K562 (cell line): ENCODE measurements at regions not wholly inside any gene's neighbourhood (a gene's known extent, or its start where the extent isn't known, plus 50 kb on each side); places are given as distances from the start of the nearest gene placed in this dataset.

Experiments used
- HCFC1 ChIP-seq: IDR thresholded peaks from 2 replicates; pipeline ENCODE4 v1.6.1; 2012; ENCODE audit warnings: low read depth, low read length, improper control_type of control experiment
- KDM1A ChIP-seq, 2 experiments: fragments of 450-650 bp; IDR thresholded peaks; 2 replicates each; pipeline ENCODE4 v1.6.1; 2016; ENCODE audit warnings: mild to moderate bottlenecking in 2 of 2
- SAFB2 ChIP-seq: fragments of 200-400 bp; formaldehyde crosslinking; IDR thresholded peaks from 2 replicates; pipeline ENCODE4 v1.6.1; 2018; ENCODE audit warnings: borderline replicate concordance, low read length, low read depth, moderate library complexity; ENCODE audit not compliant: severe bottlenecking
- ZNF76 ChIP-seq: fragments of 250-450 bp; sonication (Bioruptor Pico); IDR thresholded peaks from 2 replicates; pipeline ENCODE4 v1.4.0; 2020; ENCODE audit warnings: mild to moderate bottlenecking, moderate library complexity, borderline replicate concordance
- TF ChIP-seq, protein P1 (sequence below): sonication (generic); formaldehyde crosslinking; IDR thresholded peaks from 2 replicates; pipeline ENCODE4 v1.9.0; 2022; ENCODE audit warnings: mild to moderate bottlenecking, missing genetic modification reagents
- TF ChIP-seq, protein P2 (sequence below): sonication (generic); formaldehyde crosslinking; IDR thresholded peaks from 2 replicates; pipeline ENCODE4 v1.8.1; 2023; ENCODE audit warnings: mild to moderate bottlenecking, missing genetic modification reagents
- TF ChIP-seq, protein P3 (sequence below): sonication (generic); formaldehyde crosslinking; IDR thresholded peaks from 2 replicates; pipeline ENCODE4 v1.8.1; 2023; ENCODE audit warnings: missing genetic modification reagents, mild to moderate bottlenecking, borderline replicate concordance

DNA sequence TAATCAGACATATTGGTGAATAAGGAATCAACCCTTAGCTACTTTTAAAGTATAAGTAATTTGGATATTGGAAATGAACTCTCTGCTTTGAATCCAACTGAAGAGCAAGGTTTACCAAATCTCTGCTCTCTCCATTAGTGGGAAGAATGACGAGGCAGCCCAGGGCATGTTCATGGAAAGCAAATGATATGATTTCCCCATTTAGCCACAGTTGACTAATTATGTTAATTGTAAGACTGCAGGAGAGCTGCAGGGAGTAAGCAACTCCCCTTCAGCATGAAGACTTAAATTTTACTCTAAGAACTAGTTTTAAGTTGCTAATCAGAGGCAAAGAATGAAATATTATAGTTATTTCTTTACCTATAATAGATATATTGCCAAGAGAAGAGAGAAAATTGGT lies 194.3 kb upstream of the CD180 start:
- TF ChIP-seq KDM1A (IDR thresholded peaks at IDR 0.05) = no peak
- TF ChIP-seq ZNF76 (CRISPR knock-in tag) = no peak
- TF ChIP-seq, protein P1, sequence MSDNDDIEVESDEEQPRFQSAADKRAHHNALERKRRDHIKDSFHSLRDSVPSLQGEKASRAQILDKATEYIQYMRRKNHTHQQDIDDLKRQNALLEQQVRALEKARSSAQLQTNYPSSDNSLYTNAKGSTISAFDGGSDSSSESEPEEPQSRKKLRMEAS (CRISPR knock-in tag) = no peak
- TF ChIP-seq, protein P2, sequence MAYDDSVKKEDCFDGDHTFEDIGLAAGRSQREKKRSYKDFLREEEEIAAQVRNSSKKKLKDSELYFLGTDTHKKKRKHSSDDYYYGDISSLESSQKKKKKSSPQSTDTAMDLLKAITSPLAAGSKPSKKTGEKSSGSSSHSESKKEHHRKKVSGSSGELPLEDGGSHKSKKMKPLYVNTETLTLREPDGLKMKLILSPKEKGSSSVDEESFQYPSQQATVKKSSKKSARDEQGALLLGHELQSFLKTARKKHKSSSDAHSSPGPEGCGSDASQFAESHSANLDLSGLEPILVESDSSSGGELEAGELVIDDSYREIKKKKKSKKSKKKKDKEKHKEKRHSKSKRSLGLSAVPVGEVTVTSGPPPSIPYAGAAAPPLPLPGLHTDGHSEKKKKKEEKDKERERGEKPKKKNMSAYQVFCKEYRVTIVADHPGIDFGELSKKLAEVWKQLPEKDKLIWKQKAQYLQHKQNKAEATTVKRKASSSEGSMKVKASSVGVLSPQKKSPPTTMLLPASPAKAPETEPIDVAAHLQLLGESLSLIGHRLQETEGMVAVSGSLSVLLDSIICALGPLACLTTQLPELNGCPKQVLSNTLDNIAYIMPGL (CRISPR knock-in tag) = no peak
- TF ChIP-seq, protein P3, sequence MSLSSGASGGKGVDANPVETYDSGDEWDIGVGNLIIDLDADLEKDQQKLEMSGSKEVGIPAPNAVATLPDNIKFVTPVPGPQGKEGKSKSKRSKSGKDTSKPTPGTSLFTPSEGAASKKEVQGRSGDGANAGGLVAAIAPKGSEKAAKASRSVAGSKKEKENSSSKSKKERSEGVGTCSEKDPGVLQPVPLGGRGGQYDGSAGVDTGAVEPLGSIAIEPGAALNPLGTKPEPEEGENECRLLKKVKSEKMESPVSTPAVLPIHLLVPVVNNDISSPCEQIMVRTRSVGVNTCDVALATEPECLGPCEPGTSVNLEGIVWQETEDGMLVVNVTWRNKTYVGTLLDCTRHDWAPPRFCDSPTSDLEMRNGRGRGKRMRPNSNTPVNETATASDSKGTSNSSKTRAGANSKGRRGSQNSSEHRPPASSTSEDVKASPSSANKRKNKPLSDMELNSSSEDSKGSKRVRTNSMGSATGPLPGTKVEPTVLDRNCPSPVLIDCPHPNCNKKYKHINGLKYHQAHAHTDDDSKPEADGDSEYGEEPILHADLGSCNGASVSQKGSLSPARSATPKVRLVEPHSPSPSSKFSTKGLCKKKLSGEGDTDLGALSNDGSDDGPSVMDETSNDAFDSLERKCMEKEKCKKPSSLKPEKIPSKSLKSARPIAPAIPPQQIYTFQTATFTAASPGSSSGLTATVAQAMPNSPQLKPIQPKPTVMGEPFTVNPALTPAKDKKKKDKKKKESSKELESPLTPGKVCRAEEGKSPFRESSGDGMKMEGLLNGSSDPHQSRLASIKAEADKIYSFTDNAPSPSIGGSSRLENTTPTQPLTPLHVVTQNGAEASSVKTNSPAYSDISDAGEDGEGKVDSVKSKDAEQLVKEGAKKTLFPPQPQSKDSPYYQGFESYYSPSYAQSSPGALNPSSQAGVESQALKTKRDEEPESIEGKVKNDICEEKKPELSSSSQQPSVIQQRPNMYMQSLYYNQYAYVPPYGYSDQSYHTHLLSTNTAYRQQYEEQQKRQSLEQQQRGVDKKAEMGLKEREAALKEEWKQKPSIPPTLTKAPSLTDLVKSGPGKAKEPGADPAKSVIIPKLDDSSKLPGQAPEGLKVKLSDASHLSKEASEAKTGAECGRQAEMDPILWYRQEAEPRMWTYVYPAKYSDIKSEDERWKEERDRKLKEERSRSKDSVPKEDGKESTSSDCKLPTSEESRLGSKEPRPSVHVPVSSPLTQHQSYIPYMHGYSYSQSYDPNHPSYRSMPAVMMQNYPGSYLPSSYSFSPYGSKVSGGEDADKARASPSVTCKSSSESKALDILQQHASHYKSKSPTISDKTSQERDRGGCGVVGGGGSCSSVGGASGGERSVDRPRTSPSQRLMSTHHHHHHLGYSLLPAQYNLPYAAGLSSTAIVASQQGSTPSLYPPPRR (CRISPR knock-in tag) = no peak
- TF ChIP-seq SAFB2 = no peak
- TF ChIP-seq HCFC1 = no peak
